T1000 (cell line): ENCODE measurements at regions not wholly inside any gene's neighbourhood (a gene's known extent, or its start where the extent isn't known, plus 50 kb on each side); places are given as distances from the start of the nearest gene placed in this dataset.

Experiments used
- DNase-seq: peaks from one replicate; lab custom pipeline; 2025; ENCODE audit warnings: mixed read lengths; lab: John Stamatoyannopoulos, UW

GRCh38 chr14:100381395-100382105 lies 58.4 kb downstream of the SLC25A47 start:
- DNase-seq: no peak

DNA sequence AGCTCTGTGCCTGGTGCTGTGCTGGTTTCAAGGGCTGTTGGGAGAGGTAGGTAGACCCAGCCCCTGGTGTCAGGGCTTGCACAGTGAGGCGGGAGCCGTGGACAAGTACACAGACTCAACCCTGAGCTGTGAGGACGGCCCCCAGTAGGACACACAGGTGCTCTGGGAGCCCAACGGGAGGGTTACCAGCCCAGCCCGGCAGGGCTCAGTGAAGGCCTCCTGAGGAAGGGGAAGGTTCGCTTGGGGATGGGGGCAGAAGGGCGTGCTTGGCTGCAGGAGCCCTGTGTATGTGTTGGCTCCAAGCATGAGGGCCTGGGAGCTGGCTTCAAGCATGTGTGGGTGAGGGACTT lies 58.9 kb downstream of the SLC25A47 start:
- DNase-seq: no peak

DNA sequence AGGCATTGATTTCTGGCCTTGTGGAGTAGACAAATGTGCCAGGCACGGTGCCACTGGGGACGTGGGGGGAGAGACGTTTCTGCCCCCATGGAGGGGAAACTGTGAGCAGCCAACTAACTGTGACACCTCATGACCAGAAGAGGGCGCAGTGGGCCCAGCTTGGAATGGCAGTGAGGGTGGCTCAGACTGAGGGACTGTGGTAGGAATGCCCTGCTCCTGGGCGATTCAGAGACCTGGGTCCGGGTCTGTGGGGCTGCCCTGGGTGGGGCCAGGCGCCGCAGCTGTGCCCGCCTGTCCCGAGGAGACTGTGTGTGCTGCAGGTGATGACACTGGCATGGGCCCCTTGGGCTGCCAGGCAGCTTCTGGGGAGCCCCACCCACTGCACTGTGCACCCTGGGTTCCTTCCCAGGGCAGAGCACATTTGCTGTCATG lies 60.6 kb downstream of the SLC25A47 start:
- DNase-seq: peak; percentile 35

- no peak for DNase-seq
Observed at GRCh38 chr14:100384277-100384676, 61.1 kb downstream of the SLC25A47 start.

DNA sequence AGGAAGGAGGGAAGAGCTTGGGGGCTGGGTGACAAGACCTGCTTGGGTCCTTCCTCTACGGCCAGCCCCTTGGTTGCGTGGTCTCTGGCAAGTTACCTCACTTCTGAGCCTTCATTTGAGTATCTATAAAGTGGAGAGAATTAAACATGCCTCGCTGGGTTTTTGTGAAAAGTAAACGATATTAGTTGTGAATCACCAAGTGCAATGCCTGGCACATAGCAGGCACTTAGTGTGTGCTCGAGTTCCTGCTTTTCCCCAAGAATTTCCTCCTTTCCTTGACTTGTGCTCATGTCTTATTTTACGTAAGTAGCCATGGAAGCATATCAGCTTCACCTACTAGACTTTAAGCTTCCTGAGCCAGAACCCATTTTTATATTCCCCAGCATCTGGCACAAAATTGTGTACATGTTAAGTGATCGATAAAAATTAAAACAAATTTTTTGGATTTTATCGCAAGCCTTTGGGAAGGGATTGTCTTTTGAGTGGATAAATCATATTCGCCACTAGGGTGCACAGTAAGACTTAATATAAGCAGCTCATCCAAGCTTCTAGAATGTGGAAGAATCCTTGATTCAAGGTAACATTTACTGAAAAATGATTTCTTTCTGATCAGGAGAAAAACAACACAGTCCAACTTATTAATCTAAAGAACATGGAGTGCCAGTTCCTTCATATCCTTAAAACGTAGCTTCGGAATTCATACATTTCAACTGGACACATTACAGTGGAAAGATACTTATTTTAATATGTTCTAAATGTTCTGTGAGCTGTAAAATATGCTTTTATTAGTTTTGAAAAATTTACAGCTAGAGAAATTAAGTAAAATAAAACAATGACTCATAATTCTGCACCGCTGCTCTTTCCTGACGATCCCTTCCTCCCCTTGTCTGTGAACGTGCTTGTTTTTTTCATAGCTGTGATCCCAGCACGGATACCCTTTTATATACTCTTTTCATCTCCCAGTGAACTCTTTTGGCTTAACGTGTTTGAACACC lies 62.0 kb downstream of the SLC25A47 start:
- DNase-seq: no peak

- no peak for DNase-seq
Observed at GRCh38 chr14:100386121-100386520, 63.0 kb downstream of the SLC25A47 start.

- no peak for DNase-seq
Observed at GRCh38 chr14:100386846-100387245, 63.7 kb downstream of the SLC25A47 start.

DNA sequence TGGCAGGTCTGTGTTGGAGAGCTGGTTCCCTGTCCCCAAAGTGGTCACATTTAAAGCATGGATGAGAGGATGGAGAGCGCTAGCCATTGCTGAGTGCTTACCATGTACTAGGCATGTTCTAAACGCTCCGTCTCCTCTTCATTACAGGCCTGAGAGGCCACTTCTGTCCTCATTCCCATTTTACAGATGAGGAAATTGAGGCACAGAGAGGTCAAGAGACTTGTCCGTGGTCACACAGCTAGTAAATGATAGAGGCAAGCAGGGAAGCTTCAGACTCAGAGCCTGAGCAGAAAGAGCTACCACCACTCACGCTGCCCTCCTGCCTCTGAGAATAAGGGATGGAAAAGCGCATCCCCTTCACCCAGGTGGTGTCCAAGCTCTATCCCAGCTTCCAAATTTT lies 64.3 kb downstream of the SLC25A47 start:
- DNase-seq: no peak

- DNase-seq: no peak
Observed at GRCh38 chr14:100388103-100389054, 65.2 kb downstream of the SLC25A47 start.

DNA sequence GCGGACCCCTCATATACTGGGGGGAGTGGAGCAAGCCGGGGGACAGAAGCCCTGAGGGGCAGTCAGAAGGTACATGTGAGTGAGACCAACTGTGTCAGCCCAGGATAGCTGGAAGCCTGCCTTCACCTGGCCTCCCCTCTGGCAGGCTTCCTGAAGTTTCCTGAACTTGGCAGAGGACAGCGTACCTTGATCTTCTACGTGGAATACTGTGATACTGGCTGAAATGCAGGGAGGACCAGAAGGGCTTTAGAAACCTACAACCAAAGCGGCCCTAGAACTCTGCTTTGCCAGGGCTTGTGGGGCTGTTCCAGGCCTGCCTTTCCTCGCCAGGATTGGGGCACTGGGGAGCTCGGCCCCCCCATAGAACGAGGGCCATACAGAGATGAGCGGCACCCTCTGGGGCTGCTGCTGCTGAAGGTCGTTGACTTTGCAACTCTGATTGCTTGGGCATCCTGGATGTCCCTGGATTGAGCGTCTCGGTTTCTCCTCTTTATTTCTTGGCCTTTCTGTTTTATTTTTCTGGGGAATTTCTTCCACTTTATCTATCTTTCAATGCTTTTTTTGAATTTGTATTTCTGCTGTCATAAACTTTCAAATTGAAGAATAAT lies 66.5 kb downstream of the SLC25A47 start:
- DNase-seq: no peak

DNA sequence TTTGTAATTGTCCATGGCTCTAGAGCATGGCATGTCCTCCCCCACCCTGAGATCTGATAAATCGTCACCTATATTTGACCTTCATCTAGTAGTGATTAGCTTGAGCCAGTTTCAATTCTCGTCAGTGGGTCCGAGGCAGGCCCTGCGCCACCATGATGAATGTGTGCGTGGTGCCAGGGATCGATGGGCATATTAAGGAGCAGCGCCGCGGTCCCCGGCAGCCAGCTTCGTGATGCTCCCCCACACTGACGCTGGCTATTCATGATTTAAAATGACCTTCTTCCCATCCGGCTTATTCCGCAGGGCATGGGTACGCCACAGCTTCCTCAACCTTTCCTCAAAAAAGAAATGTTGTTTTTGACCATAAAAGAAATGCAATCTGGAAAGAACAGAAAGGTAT lies 68.0 kb downstream of the SLC25A47 start:
- no peak for DNase-seq

DNA sequence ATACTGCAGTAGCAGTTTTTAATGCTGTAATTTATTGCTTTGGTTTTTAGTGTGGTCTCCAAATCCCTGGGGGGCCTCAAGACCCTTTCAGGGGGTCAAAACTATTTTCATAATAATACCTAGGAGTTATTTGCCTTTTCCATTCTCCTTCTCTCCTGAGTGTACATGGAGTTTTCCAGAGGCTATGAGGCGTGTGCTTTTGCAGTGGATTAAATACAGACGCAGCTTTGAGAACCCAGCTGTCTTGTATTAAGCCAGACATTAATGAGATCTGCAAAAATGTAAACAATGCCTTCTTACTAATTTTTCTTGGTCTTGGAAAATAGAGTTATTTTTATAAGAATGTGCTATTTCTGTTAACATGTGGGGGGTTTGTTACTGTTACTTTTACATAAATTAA lies 68.6 kb downstream of the SLC25A47 start:
- no peak for DNase-seq

DNA sequence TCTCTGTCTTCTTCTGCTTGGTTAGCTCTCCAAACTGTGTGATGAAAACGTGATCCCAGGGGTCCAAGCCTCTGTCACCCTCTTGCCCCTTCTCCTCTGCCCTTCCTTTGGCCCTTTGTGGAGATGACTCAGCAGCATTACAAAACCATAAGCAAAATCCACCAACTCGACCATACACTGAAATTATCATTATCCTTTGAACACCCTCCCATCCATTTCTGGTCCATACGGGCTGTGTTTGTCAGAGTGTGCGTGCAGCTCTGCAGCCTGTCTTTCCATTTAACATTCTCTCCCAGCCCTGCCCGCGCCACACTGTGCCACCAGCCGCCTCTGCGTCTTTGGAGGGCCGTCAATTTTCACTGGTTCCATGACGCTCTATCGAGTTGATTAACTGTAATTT lies 69.2 kb downstream of the SLC25A47 start:
- no peak for DNase-seq

DNA sequence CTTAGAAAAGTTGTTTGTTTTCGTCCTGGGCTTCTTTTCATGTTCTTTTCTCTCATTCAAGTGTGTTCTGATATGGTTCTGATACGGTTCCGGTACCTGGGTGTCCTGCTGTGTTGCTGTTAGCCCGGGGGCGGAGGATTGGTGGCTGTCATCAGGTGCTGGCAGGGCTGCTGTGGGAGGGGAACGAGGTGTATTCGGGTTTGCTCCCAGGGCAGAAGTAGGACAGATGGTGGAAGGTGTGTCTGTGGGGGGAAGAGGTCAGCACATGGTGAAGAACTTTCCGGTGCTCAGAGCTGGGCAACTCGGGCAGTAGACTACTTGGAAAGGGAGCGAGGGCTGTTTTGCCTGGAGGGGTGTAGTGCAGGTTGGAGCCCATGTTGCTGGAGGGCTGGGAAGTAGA lies 70.2 kb downstream of the SLC25A47 start:
- no peak for DNase-seq

DNA sequence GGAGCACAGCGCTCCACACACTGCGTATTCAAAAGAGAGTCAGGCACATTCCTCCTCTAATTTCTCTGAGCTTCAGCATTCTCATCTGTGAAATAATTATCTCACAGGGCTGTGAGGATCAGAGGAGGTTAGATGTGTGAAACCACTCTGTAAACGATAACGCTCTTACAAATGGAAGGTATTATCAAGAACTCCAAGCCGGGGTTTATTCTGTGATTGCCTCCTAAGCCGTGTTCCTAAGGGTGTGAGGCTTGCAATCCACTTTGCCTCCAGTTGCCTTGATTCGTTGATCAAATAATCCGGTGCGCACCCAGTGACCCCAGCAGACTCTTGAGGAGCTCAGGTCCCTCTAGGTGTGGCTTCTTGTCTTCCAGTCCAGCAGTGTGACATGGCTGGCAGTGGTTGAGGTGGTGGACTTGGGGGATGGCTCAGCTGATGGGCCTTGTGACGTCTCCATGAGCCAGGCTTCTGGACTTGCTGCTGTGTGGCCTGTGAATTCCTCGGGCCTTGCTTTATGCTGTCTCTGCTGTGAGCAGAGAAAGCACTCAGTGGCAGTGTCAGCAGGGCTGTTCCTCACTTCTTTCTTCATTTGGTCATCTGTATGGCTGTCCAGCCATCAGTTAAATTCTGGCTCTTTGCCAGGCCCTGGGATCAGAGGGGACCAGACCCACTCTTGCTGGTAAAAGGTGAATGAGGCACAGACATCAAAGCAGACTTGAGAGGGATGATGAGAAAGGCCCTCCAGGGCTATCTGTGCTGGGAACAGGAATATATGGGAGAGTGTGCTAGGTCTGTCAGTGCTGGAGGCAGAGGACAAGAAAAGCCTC lies 71.0 kb downstream of the SLC25A47 start:
- no peak for DNase-seq

- no peak for DNase-seq
Observed at GRCh38 chr14:100394886-100395672, 71.9 kb downstream of the SLC25A47 start.

GRCh38 chr14:100396266-100396795 lies 73.2 kb downstream of the SLC25A47 start:
- DNase-seq: no peak

GRCh38 chr14:100397005-100397404 lies 73.9 kb downstream of the SLC25A47 start:
- no peak for DNase-seq

DNA sequence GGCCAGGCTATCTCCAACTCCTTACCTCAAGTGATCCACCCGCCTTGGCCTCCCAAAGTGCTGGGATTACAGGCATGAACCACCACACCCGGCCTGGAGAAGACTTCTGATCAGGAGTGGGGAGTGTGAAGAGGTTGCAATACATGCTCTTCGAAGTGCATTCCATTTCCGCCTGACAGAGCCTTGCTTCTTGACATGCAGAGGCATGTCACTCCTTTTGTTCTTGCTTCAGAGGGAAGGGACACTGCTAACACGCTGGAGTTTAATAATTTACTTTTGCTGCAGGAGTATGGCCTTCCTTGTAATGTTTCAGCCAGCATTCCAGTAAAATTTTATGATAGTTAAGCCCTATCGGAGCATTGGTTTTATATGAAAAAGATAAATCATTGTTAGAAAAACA lies 74.9 kb downstream of the SLC25A47 start:
- DNase-seq: no peak
